GM13977 (cell line): ENCODE measurements at regions not wholly inside any gene's neighbourhood (a gene's known extent, or its start where the extent isn't known, plus 50 kb on each side); places are given as distances from the start of the nearest gene placed in this dataset.

Experiments used
- DNase-seq: peaks from one replicate; pipeline ENCODE4 v3.0.0; 2012; ENCODE audit warnings: low spot score
- CTCF ChIP-seq: IDR thresholded peaks from 2 replicates; pipeline ENCODE4 v1.5.1; 2012; ENCODE audit warnings: mild to moderate bottlenecking, control low read depth; ENCODE audit not compliant: insufficient read depth; ENCODE audit errors: extremely low read depth, missing control alignments
- in situ Hi-C: fragments of 300-500 bp; cut with MboI; formaldehyde crosslinking; loops from one replicate; pipeline ENCODE4 v1.12.0; 2022; ENCODE audit warnings: low sequenced_read_pairs, low pct_unique_long_range_greater_than_20kb, mixed read lengths, inconsistent platforms; ENCODE audit not compliant: unreplicated experiment

DNA sequence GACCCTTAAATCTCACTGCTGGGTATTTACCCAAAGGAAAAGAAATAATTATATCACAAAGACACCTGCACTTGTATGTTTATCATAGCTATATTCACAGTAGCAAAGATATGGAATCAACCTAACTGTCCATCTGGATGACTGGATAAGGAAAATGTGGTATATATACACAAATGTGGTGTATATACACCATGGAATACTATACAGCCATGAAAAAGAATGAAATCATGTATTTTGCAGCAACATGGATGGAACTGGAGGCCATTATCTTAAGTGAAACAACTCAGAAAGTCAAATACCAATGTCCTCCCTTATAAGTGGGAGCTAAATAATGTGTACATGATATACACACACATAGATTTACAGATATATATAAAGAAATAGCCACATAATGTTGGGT is 168.2 kb downstream of the SH2D4B start:
- TF ChIP-seq CTCF, result no peak
- no peak for DNase-seq
- in situ Hi-C loops, result no loop called here

DNA sequence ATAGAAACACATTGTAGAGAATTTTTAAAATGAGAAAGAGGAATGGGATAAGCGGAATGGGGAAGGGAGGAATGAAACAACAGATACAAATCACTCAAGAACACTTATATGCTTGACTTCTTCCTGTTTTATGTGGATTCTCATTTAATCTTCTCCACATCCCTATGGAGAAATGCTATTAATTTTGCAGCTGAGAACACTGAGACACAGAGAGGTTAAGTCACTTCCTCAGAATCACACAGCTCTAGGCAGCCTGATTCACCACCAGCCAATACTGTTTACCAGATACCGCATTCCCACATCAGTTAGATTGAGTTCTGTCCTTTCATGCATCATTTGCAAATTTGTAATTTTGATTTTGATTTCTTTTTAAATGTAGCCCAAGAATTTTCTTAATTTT is 170.5 kb downstream of the SH2D4B start:
- no peak for TF ChIP-seq CTCF
- in situ Hi-C loops, result no loop called here
- DNase-seq, result no peak

GRCh38 chr10:80708808-80709207 is 171.1 kb downstream of the SH2D4B start:
- TF ChIP-seq CTCF, result no peak

GRCh38 chr10:80709866-80710265 is 172.2 kb downstream of the SH2D4B start:
- in situ Hi-C loops, result no loop called here
- no peak for TF ChIP-seq CTCF
- no peak for DNase-seq

More at GRCh38 chr10:80708808-80709207, 171.1 kb downstream of the SH2D4B start:
- in situ Hi-C loops, result no loop called here
- no peak for DNase-seq

GRCh38 chr10:80713398-80713928 is 175.8 kb downstream of the SH2D4B start:
- TF ChIP-seq CTCF, result no peak
- no peak for DNase-seq
- in situ Hi-C loops, result no loop called here

DNA sequence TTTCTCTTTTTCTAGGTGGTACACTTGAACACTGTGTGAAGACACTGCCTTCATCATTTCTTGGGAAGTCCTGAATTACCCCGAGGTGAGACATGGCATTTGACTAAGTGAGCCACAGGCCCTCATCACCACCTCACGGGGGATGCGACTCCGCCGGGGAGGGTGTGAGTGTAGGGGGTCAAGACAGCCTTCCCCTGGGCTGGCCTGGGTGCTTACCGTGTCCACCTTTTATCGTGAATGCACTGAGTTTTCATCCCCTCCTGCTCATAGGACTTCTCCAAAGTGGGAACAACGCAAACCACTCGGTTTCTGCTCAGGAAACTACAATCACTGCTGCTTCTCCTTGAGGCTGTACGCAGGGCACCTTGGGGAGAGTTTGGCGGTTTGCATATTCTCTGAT is 176.9 kb downstream of the SH2D4B start:
- DNase-seq, result no peak
- in situ Hi-C loops, result no loop called here
- no peak for TF ChIP-seq CTCF

GRCh38 chr10:80718024-80718423 is 180.3 kb downstream of the SH2D4B start:
- no peak for DNase-seq
- no peak for TF ChIP-seq CTCF
- in situ Hi-C loops, result no loop called here
